Endothelial cell of umbilical vein (primary cell): ENCODE measurements at regions not wholly inside any gene's neighbourhood (a gene's known extent, or its start where the extent isn't known, plus 50 kb on each side); places are given as distances from the start of the nearest gene placed in this dataset.
"Not testable (repeated sequence)": the region's sequence is repeated elsewhere in the genome, so short reads cannot be mapped to it uniquely, and the experiment has no call there.

ENCODE experiments used
- BruUV-seq: library from RNA; stranded (reverse); fragments of 400-500 nt; replicated peaks from 2 replicates; lab custom pipeline; 2021; lab: Mats Ljungman, UMichigan
- CTCF ChIA-PET: fragments of 300-600, 350-600 bp; sonication (Branson Sonifier 250); formaldehyde crosslinking; loops from one replicate; lab custom pipeline; 2021; ENCODE audit warnings: antibody characterized with exemption, inconsistent platforms; lab: Charles Lee
- POLR2A ChIA-PET: fragments of 300-600, 350-600 bp; sonication (Branson Sonifier 250); formaldehyde crosslinking; loops from one replicate; lab custom pipeline; 2021; ENCODE audit warnings: antibody characterized with exemption, inconsistent platforms; lab: Charles Lee
- DNase-seq: peaks from one replicate; pipeline ENCODE4 v3.0.0-alpha.2; 2011; ENCODE audit warnings: low read depth, low spot score
- FAIRE-seq: peaks from 2 replicates; lab custom pipeline; 2011; peaks lifted over from hg19 to GRCh38; lab: Jason Lieb, UNC
- H2AFZ ChIP-seq: 2 replicates; pipeline ENCODE4 v1.6.0; 2012; ENCODE audit warnings: low read depth, low read length, control low read depth, inconsistent platforms
- H3K27ac ChIP-seq: 2 replicates; pipeline ENCODE4 v1.5.1; 2011; ENCODE audit warnings: low read depth, mild to moderate bottlenecking, control low read depth, low read length, moderate library complexity; ENCODE audit not compliant: insufficient read depth
- H3K27me3 ChIP-seq, 2 experiments: 2 replicates each; pipeline versions ENCODE4 v1.6.0 to v1.6.1; 2011; ENCODE audit warnings: low read length in 2 of 2, mixed read lengths in 1 of 2; ENCODE audit not compliant: control insufficient read depth in 2 of 2, insufficient read depth in 2 of 2
- H3K36me3 ChIP-seq, 2 experiments: 2 replicates in 1 of 2; 3 replicates in 1 of 2; pipeline ENCODE4 v1.5.1; 2011; ENCODE audit warnings: low read length in 2 of 2, mild to moderate bottlenecking in 1 of 2, moderate library complexity in 1 of 2; ENCODE audit not compliant: control insufficient read depth in 2 of 2, insufficient read depth in 2 of 2; ENCODE audit errors: extremely low read depth in 1 of 2
- H3K4me1 ChIP-seq: 3 replicates; pipeline ENCODE4 v1.5.1; 2011; ENCODE audit warnings: mild to moderate bottlenecking, low read length; ENCODE audit not compliant: control insufficient read depth, insufficient read depth; ENCODE audit errors: extremely low read depth
- H3K4me2 ChIP-seq: 2 replicates; pipeline ENCODE4 v1.6.1; 2011; ENCODE audit warnings: low read length, control low read depth, mixed read lengths; ENCODE audit not compliant: insufficient read depth
- H3K4me3 ChIP-seq, 3 experiments: fragments of 200-600 bp in 1 of 3; sonication (generic), shearing (Covaris generic) in 1 of 3; replicated peaks in 1 of 3; 2 replicates each; pipeline ENCODE4 v1.5.1; 2011 to 2016; ENCODE audit warnings: control low read depth in 3 of 3, low read length in 3 of 3, mild to moderate bottlenecking in 2 of 3, inconsistent platforms in 1 of 3, low read depth in 1 of 3, moderate library complexity in 1 of 3; ENCODE audit not compliant: insufficient read depth in 1 of 3
- H3K79me2 ChIP-seq: 2 replicates; pipeline ENCODE4 v1.6.0; 2012; ENCODE audit warnings: low read length, inconsistent platforms; ENCODE audit not compliant: control insufficient read depth, insufficient read depth
- H3K9ac ChIP-seq: replicated peaks from 2 replicates; pipeline ENCODE3; 2011; ENCODE audit warnings: low read length, control low read depth; ENCODE audit not compliant: insufficient read depth; ENCODE audit errors: extremely low read depth
- H3K9me1 ChIP-seq: replicated peaks from 3 replicates; pipeline ENCODE4 v1.6.0; 2011; ENCODE audit warnings: mild to moderate bottlenecking, low read length; ENCODE audit not compliant: control insufficient read depth, insufficient read depth; ENCODE audit errors: extremely low read depth
- H3K9me3 ChIP-seq: replicated peaks from 2 replicates; pipeline ENCODE4 v1.5.1; 2012; ENCODE audit warnings: low read length, inconsistent platforms; ENCODE audit not compliant: control insufficient read depth, insufficient read depth
- H4K20me1 ChIP-seq: replicated peaks from 2 replicates; pipeline ENCODE3; 2011; ENCODE audit warnings: mild to moderate bottlenecking, low read length; ENCODE audit not compliant: control insufficient read depth, insufficient read depth; ENCODE audit errors: extremely low read depth
- EZH2 ChIP-seq: IDR thresholded peaks from 2 replicates; pipeline ENCODE4 v1.6.1; 2012; ENCODE audit warnings: borderline replicate concordance, low read depth, mild to moderate bottlenecking, moderate library complexity, low read length, inconsistent platforms; ENCODE audit not compliant: severe bottlenecking
- FOS ChIP-seq: IDR thresholded peaks from 2 replicates; pipeline ENCODE4 v1.6.1; 2011; ENCODE audit warnings: mild to moderate bottlenecking, low read length, moderate library complexity, borderline replicate concordance; ENCODE audit not compliant: insufficient read depth
- GATA2 ChIP-seq: IDR thresholded peaks from 2 replicates; pipeline ENCODE4 v1.7.0; 2011; ENCODE audit warnings: low read depth, mild to moderate bottlenecking, moderate library complexity, mixed read lengths, low read length; ENCODE audit not compliant: insufficient read length, insufficient read depth
- POLR2A ChIP-seq: IDR thresholded peaks from 2 replicates; pipeline ENCODE4 v1.6.1; 2012; ENCODE audit warnings: low read depth, mild to moderate bottlenecking, control low read depth, low read length
- dilution Hi-C: fragments of 300-500 bp; cut with MboI; formaldehyde crosslinking; loops from one replicate; pipeline ENCODE4 v1.15.0; 2019; ENCODE audit warnings: low sequenced_read_pairs; ENCODE audit not compliant: extremely low pct_ligation_motif_present
- intact Hi-C: fragments of 100-400 bp; cut with micrococcal nuclease; formaldehyde crosslinking; loops from one replicate; pipeline ENCODE4 v1.10.0; 2022
- TF ChIP-seq, protein P1 (sequence below), 2 donors: IDR thresholded peaks; 1 replicate in 1 of 2; 2 replicates in 1 of 2; pipeline ENCODE4 v1.5.1; 2011; ENCODE audit warnings: low read length in 2 of 2, mild to moderate bottlenecking in 2 of 2, moderate library complexity in 2 of 2, control low read depth in 1 of 2, inconsistent platforms in 1 of 2, low read depth in 1 of 2; ENCODE audit not compliant: insufficient read depth in 1 of 2; ENCODE audit errors: extremely low read depth in 1 of 2
- TF ChIP-seq, protein P2 (sequence below): IDR thresholded peaks from 2 replicates; pipeline ENCODE4 v1.6.1; 2011; ENCODE audit not compliant: insufficient read depth, insufficient read length

DNA sequence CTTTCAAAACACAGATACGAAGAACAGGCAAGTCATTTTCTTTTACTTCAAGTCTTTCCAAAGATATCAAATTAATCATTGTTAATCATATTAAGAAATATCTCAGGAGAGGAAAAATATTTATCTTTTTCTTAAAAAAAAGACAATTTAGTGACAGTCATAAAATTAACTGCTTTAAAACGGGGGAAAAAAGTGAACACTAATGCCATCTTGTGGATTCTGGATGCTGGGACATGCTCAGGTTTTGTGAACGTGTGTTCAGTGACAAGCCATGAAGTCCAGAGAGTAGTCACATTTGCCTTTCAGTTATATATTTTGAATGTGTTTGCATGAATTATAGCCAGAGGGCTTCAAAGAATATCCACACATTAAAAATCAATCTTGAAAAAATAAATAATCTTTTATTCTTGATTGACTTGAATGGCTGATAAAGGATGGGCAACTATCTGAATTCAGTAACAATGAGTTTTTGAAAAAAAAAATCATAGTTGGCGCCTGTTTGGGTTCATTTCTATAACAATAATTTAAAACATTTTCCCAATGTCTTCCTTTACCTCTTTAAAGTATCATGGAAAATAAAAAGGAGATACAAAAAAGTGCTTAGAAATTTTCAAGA, 74.7 kb upstream of the NOX3 start:
- Histone ChIP-seq H3K4me3 (no peak overlapping the region), H3K9ac (peak overlapping the region; percentile 49), H3K79me2 (no peaks in the 10 kb centered on the region), H3K4me1 (peaks cover 16% of the 10 kb centered on the region), H4K20me1 (no peaks in the 10 kb centered on the region), H3K27me3 (no peaks in the 10 kb centered on the region), H3K9me1 (no peaks in the 10 kb centered on the region), H3K36me3 (no peaks in the 10 kb centered on the region), H3K9me3 (no peaks in the 10 kb centered on the region), H3K27ac (peak overlapping the region; percentile 83), H3K4me2 (no peak overlapping the region), H2AFZ (no peak overlapping the region)
- dilution Hi-C loops: no loop called here
- POLR2A ChIA-PET: no interaction called here
- intact Hi-C loops: loop anchor here (1.0 to 5.0 kb wide), 4 partner anchors 190 to 832 kb away; no protein-coding TSS in a partner anchor
- FAIRE-seq (peak; percentile 87), DNase-seq (peak; percentile 77)
- BruUV-seq: no TSS peak
- CTCF ChIA-PET: no interaction called here
- TF ChIP-seq, protein P1, sequence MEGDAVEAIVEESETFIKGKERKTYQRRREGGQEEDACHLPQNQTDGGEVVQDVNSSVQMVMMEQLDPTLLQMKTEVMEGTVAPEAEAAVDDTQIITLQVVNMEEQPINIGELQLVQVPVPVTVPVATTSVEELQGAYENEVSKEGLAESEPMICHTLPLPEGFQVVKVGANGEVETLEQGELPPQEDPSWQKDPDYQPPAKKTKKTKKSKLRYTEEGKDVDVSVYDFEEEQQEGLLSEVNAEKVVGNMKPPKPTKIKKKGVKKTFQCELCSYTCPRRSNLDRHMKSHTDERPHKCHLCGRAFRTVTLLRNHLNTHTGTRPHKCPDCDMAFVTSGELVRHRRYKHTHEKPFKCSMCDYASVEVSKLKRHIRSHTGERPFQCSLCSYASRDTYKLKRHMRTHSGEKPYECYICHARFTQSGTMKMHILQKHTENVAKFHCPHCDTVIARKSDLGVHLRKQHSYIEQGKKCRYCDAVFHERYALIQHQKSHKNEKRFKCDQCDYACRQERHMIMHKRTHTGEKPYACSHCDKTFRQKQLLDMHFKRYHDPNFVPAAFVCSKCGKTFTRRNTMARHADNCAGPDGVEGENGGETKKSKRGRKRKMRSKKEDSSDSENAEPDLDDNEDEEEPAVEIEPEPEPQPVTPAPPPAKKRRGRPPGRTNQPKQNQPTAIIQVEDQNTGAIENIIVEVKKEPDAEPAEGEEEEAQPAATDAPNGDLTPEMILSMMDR (IDR thresholded peaks at IDR 0.05; ENCODE audit: extremely low read depth in 1 of 2, insufficient read depth in 1 of 2, low read depth in 1 of 2, low read length in 2 of 2): peak; percentile 55 to 60
- TF ChIP-seq, protein P2, sequence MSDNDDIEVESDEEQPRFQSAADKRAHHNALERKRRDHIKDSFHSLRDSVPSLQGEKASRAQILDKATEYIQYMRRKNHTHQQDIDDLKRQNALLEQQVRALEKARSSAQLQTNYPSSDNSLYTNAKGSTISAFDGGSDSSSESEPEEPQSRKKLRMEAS: no peak
- TF ChIP-seq POLR2A (no peak), EZH2 (no peak), GATA2 (no peak), FOS (no peak)

DNA sequence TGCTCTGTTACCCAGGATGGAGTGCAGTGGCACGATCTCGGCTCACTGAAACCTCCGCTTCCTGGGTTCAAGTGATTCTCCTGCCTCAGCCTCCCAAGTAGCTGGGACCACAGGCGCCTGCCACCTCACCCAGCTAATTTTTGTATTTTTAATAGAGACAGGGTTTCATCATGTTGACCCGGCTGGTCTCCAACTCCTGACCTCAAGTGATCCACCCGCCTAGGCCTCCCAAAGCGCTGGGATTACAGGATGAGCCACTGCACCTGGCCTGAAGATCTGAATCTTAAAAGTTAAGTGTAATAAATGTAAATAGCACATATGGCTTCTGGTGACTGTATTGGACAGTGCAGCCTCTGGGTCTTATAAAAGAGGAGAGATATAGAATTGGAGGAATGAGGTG, 74.2 kb upstream of the NOX3 start:
- BruUV-seq, dilution Hi-C loops: not testable (repeated sequence)
- CTCF ChIA-PET: interaction anchor here (1.0 to 1.8 kb wide), 7 partner anchors 43 to 282 kb away, joined by 3 to 56 read pairs (median 4); no protein-coding TSS in a partner anchor

More for the DNA sequence above, 74.2 kb upstream of the NOX3 start:
- H4K20me1 ChIP-seq, H3K4me2 ChIP-seq, H3K4me3 ChIP-seq, H3K79me2 ChIP-seq, H2AFZ ChIP-seq, FAIRE-seq, DNase-seq, H3K9me3 ChIP-seq, H3K36me3 ChIP-seq, H3K27me3 ChIP-seq, H3K9me1 ChIP-seq, POLR2A ChIA-PET: not testable (repeated sequence)
- peak overlapping the region; percentile 83 for H3K27ac ChIP-seq
- H3K9ac ChIP-seq: peak overlapping the region; percentile 49
- intact Hi-C loops: loop anchor here (1.0 to 5.0 kb wide), 10 partner anchors 37 to 1247 kb away; partner anchors contain the start of gene ARID1B
- peaks cover 16% of the 10 kb centered on the region for H3K4me1 ChIP-seq
